Type B pancreatic cell (in vitro differentiated cells): ENCODE measurements at regions not wholly inside any gene's neighbourhood (a gene's known extent, or its start where the extent isn't known, plus 50 kb on each side); places are given as distances from the start of the nearest gene placed in this dataset.

Experiments
- DNase-seq: peaks from one replicate; pipeline ENCODE4 v3.0.0; 2021; ENCODE audit warnings: mixed read lengths; ENCODE audit not compliant: unreplicated experiment; ENCODE audit errors: extremely low spot score
- H3K27ac Mint-ChIP-seq: 2 replicates; pipeline ENCODE4 v1.8.0; 2021; ENCODE audit warnings: mild to moderate bottlenecking, mixed read lengths
- H3K27me3 Mint-ChIP-seq: 2 replicates; pipeline ENCODE4 v1.8.0; 2021; ENCODE audit warnings: mixed read lengths
- H3K36me3 Mint-ChIP-seq: 2 replicates; pipeline ENCODE4 v1.8.0; 2021; ENCODE audit warnings: mixed read lengths
- H3K4me1 Mint-ChIP-seq: one replicate; pipeline ENCODE4 v1.8.0; 2021; ENCODE audit warnings: mixed read lengths; ENCODE audit not compliant: unreplicated experiment
- H3K4me3 Mint-ChIP-seq: 2 replicates; pipeline ENCODE4 v1.8.0; 2021; ENCODE audit warnings: mild to moderate bottlenecking, mixed read lengths
- H3K9me3 Mint-ChIP-seq: 2 replicates; pipeline ENCODE4 v1.8.0; 2021; ENCODE audit warnings: mixed read lengths
- CTCF ChIP-seq: fragments of 200-600 bp; sonication (generic); conservative IDR thresholded peaks from 2 replicates; pipeline ENCODE4 v1.5.0; 2021; ENCODE audit warnings: antibody characterized with exemption, mild to moderate bottlenecking

- H3K9me3 Mint-ChIP-seq: no peaks in the 10 kb centered on the region
- H3K4me3 Mint-ChIP-seq: no peak overlapping the region
- no peak overlapping the region for H3K27ac Mint-ChIP-seq
Measured at GRCh38 chr2:128637481-128638155, 318.9 kb upstream of the HS6ST1 start.

GRCh38 chr2:128638341-128639119 lies 319.9 kb upstream of the HS6ST1 start:
- H3K4me1 Mint-ChIP-seq: peaks cover 18% of the 10 kb centered on the region
- H3K27ac Mint-ChIP-seq: peak overlapping the region; percentile 58
- peak; percentile 64 for DNase-seq
- no peaks in the 10 kb centered on the region for H3K36me3 Mint-ChIP-seq
- H3K9me3 Mint-ChIP-seq: no peaks in the 10 kb centered on the region
- H3K4me3 Mint-ChIP-seq: peak overlapping the region; percentile 28
- TF ChIP-seq CTCF: no peak
- H3K27me3 Mint-ChIP-seq: peaks cover under 1% of the 10 kb centered on the region

More at GRCh38 chr2:128637481-128638155, 318.9 kb upstream of the HS6ST1 start:
- peak; percentile 37 for DNase-seq
- no peak for TF ChIP-seq CTCF
- H3K4me1 Mint-ChIP-seq: peaks cover 16% of the 10 kb centered on the region
- no peaks in the 10 kb centered on the region for H3K36me3 Mint-ChIP-seq
- peaks cover 2% of the 10 kb centered on the region for H3K27me3 Mint-ChIP-seq

- no peak overlapping the region for H3K4me3 Mint-ChIP-seq
- H3K36me3 Mint-ChIP-seq: no peaks in the 10 kb centered on the region
- peaks cover 16% of the 10 kb centered on the region for H3K4me1 Mint-ChIP-seq
- no peaks in the 10 kb centered on the region for H3K9me3 Mint-ChIP-seq
- TF ChIP-seq CTCF: no peak
- peak; percentile 54 for DNase-seq
- peak overlapping the region; percentile 58 for H3K27ac Mint-ChIP-seq
- no peaks in the 10 kb centered on the region for H3K27me3 Mint-ChIP-seq
Measured at GRCh38 chr2:128639120-128639477, 320.4 kb upstream of the HS6ST1 start.

GRCh38 chr2:128639693-128640092 lies 321.0 kb upstream of the HS6ST1 start:
- Mint-ChIP-seq H3K9me3 (no peaks in the 10 kb centered on the region), H3K27me3 (no peaks in the 10 kb centered on the region), H3K4me1 (peaks cover 16% of the 10 kb centered on the region), H3K4me3 (no peak overlapping the region), H3K36me3 (no peaks in the 10 kb centered on the region), H3K27ac (peak overlapping the region; percentile 58)
- peak; percentile 53 for TF ChIP-seq CTCF
- DNase-seq: no peak

- H3K4me3 Mint-ChIP-seq: no peak overlapping the region
- no peak overlapping the region for H3K27ac Mint-ChIP-seq
- no peaks in the 10 kb centered on the region for H3K9me3 Mint-ChIP-seq
- no peak for TF ChIP-seq CTCF
- peaks cover 22% of the 10 kb centered on the region for H3K4me1 Mint-ChIP-seq
- H3K27me3 Mint-ChIP-seq: peaks cover under 1% of the 10 kb centered on the region
- peak; percentile 37 for DNase-seq
- H3K36me3 Mint-ChIP-seq: no peaks in the 10 kb centered on the region
Measured at GRCh38 chr2:128640166-128640844, 321.6 kb upstream of the HS6ST1 start.
